Neural progenitor cell (in vitro differentiated cells): ENCODE measurements at regions not wholly inside any gene's neighbourhood (a gene's known extent, or its start where the extent isn't known, plus 50 kb on each side); places are given as distances from the start of the nearest gene placed in this dataset.

Experiments
- CTCF ChIP-seq: fragments of 200-600 bp; sonication (generic); IDR thresholded peaks from 2 replicates; pipeline ENCODE4 v1.5.1; 2017; ENCODE audit warnings: antibody characterized with exemption, mild to moderate bottlenecking
- EZH2 ChIP-seq: fragments of 200-600 bp; sonication (generic); IDR thresholded peaks from 2 replicates; pipeline ENCODE4 v1.6.1; 2017; ENCODE audit warnings: antibody characterized with exemption, mild to moderate bottlenecking, moderate library complexity
- EZH2phosphoT487 ChIP-seq: fragments of 200-600 bp; sonication (generic); IDR thresholded peaks from 2 replicates; pipeline ENCODE4 v1.6.1; 2017; ENCODE audit warnings: antibody characterized with exemption

- TF ChIP-seq CTCF (no peak), EZH2 (no peak), EZH2phosphoT487 (no peak)
These were observed 1519.2 kb downstream of the EFNB2 start for GRCh38 chr13:105016266-105016665.
